ENCODE measurements at regions not wholly inside any gene's neighbourhood (a gene's known extent, or its start where the extent isn't known, plus 50 kb on each side); places are given as distances from the start of the nearest gene placed in this dataset.

DNA sequence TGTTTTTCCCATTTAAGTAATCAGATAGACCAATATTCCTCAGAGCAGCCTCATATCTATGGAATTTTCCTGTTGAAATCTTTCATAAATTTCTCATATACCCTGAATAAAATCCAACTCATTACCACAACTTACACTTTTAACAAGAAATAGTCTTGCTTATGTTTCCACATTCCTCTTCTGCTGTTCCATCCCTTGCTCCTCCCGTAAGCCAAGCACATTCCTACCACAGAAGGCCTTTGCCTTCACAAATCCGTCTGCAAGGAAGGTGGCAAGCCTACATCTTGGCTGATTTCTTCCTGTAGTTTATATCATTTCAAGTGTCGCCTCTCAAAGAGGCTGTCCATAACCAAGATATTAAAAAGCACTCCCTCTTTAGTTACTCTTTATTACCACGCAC is 127.7 kb downstream of the C12orf50 start:
- Histone ChIP-seq H3K9ac (ENCODE audit: low read length) (no peak overlapping the region), H3K4me1 (ENCODE audit: insufficient read depth, low read length) (no peaks in the 10 kb centered on the region), H3K4me3 (ENCODE audit: insufficient read depth, low read depth, low read length) (no peak overlapping the region), H3K79me2 (ENCODE audit: insufficient read depth, low read length) (no peaks in the 10 kb centered on the region), H3K36me3 (ENCODE audit: insufficient read depth, low read length) (no peaks in the 10 kb centered on the region), H3K4me2 (ENCODE audit: low read length) (no peak overlapping the region), H4K20me1 (ENCODE audit: insufficient read depth, low read length) (no peaks in the 10 kb centered on the region), H3K27ac (ENCODE audit: low read depth, low read length) (no peak overlapping the region), H2AFZ (ENCODE audit: low read depth, low read length) (no peak overlapping the region), H3K27me3 (ENCODE audit: insufficient read depth, low read length) (no peaks in the 10 kb centered on the region), H3K9me3 (ENCODE audit: insufficient read depth, low read depth, low read length) (no peaks in the 10 kb centered on the region)
- H3K36me3 Mint-ChIP-seq (ENCODE audit: low read depth, unreplicated experiment), result no peaks in the 10 kb centered on the region
- TF ChIP-seq EZH2 (IDR thresholded peaks at IDR 0.05; ENCODE audit: insufficient read depth, low read length) (no peak), CTCF (IDR thresholded peaks at IDR 0.05; ENCODE audit: insufficient read depth, low read depth, low read length) (no peak)
- no peaks in the 10 kb centered on the region for H3K4me1 Mint-ChIP-seq (ENCODE audit: low read depth, unreplicated experiment)
- H3K9me3 Mint-ChIP-seq (ENCODE audit: unreplicated experiment), result no peaks in the 10 kb centered on the region
- no peaks in the 10 kb centered on the region for H3K27me3 Mint-ChIP-seq (ENCODE audit: low read depth, unreplicated experiment)
- FAIRE-seq, result no peak
- H3K4me3 Mint-ChIP-seq (ENCODE audit: unreplicated experiment), result no peak overlapping the region
- DNase-seq (ENCODE audit: low read depth), result no peak
- H3K27ac Mint-ChIP-seq (ENCODE audit: unreplicated experiment), result no peak overlapping the region

DNA sequence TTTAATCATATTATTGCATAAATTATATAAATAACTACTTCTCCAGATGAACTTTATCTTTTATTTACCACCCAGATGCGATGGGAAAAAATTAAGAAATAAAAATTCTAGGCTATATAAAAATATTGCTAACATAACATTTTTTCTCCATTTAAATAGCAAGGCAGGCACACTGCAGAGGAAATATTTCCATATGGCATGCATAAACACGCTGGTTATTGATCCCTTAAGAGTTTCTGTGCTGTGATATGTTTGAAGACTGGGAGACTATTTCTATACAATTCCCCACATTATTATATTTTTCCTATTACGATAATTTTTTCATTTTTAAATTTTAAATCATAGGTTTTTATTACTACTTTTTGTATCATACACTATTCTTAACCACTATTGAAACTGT is 131.5 kb downstream of the C12orf50 start:
- no peak overlapping the region for H3K4me3 Mint-ChIP-seq (ENCODE audit: unreplicated experiment)
- DNase-seq (ENCODE audit: low read depth) (no peak), FAIRE-seq (no peak)
- Histone ChIP-seq H3K4me1 (ENCODE audit: insufficient read depth, low read length) (no peaks in the 10 kb centered on the region), H3K9ac (ENCODE audit: low read length) (no peak overlapping the region), H2AFZ (ENCODE audit: low read depth, low read length) (no peak overlapping the region), H3K9me3 (ENCODE audit: insufficient read depth, low read depth, low read length) (no peaks in the 10 kb centered on the region), H3K36me3 (ENCODE audit: insufficient read depth, low read length) (no peaks in the 10 kb centered on the region), H3K79me2 (ENCODE audit: insufficient read depth, low read length) (no peaks in the 10 kb centered on the region), H3K4me2 (ENCODE audit: low read length) (no peak overlapping the region), H4K20me1 (ENCODE audit: insufficient read depth, low read length) (no peaks in the 10 kb centered on the region), H3K27me3 (ENCODE audit: insufficient read depth, low read length) (no peaks in the 10 kb centered on the region), H3K4me3 (ENCODE audit: insufficient read depth, low read depth, low read length) (no peak overlapping the region), H3K27ac (ENCODE audit: low read depth, low read length) (no peak overlapping the region)
- H3K4me1 Mint-ChIP-seq (ENCODE audit: low read depth, unreplicated experiment), result no peaks in the 10 kb centered on the region
- no peaks in the 10 kb centered on the region for H3K27me3 Mint-ChIP-seq (ENCODE audit: low read depth, unreplicated experiment)
- H3K27ac Mint-ChIP-seq (ENCODE audit: unreplicated experiment), result no peak overlapping the region
- no peaks in the 10 kb centered on the region for H3K9me3 Mint-ChIP-seq (ENCODE audit: unreplicated experiment)
- no peaks in the 10 kb centered on the region for H3K36me3 Mint-ChIP-seq (ENCODE audit: low read depth, unreplicated experiment)
- TF ChIP-seq CTCF (IDR thresholded peaks at IDR 0.05; ENCODE audit: insufficient read depth, low read depth, low read length) (no peak), EZH2 (IDR thresholded peaks at IDR 0.05; ENCODE audit: insufficient read depth, low read length) (no peak)

GRCh38 chr12:87883806-87884205 is 145.4 kb downstream of the C12orf50 start:
- no peaks in the 10 kb centered on the region for H3K27me3 ChIP-seq (ENCODE audit: insufficient read depth, low read length)
- no peak overlapping the region for H3K27ac Mint-ChIP-seq (ENCODE audit: unreplicated experiment)
- no peak overlapping the region for H3K4me3 Mint-ChIP-seq (ENCODE audit: unreplicated experiment)
- H3K4me3 ChIP-seq (ENCODE audit: insufficient read depth, low read depth, low read length), result no peak overlapping the region
- no peaks in the 10 kb centered on the region for H3K36me3 ChIP-seq (ENCODE audit: insufficient read depth, low read length)
- no peaks in the 10 kb centered on the region for H3K36me3 Mint-ChIP-seq (ENCODE audit: low read depth, unreplicated experiment)
- peak overlapping the region; percentile 64 for H3K4me2 ChIP-seq (ENCODE audit: low read length)
- H3K79me2 ChIP-seq (ENCODE audit: insufficient read depth, low read length), result no peaks in the 10 kb centered on the region
- no peaks in the 10 kb centered on the region for H3K4me1 Mint-ChIP-seq (ENCODE audit: low read depth, unreplicated experiment)
- no peaks in the 10 kb centered on the region for H4K20me1 ChIP-seq (ENCODE audit: insufficient read depth, low read length)
- H3K9me3 Mint-ChIP-seq (ENCODE audit: unreplicated experiment), result no peaks in the 10 kb centered on the region
- H3K27me3 Mint-ChIP-seq (ENCODE audit: low read depth, unreplicated experiment), result no peaks in the 10 kb centered on the region
- H3K9ac ChIP-seq (ENCODE audit: low read length), result no peak overlapping the region
- FAIRE-seq (no peak), DNase-seq (ENCODE audit: low read depth) (no peak)
- no peaks in the 10 kb centered on the region for H3K4me1 ChIP-seq (ENCODE audit: insufficient read depth, low read length)
- no peak for TF ChIP-seq CTCF (IDR thresholded peaks at IDR 0.05; ENCODE audit: insufficient read depth, low read depth, low read length)
- H3K27ac ChIP-seq (ENCODE audit: low read depth, low read length), result no peak overlapping the region
- no peaks in the 10 kb centered on the region for H3K9me3 ChIP-seq (ENCODE audit: insufficient read depth, low read depth, low read length)
- peak overlapping the region; percentile 53 for H2AFZ ChIP-seq (ENCODE audit: low read depth, low read length)

Measured in astrocyte (in vitro differentiated cells and primary cell).